ENCODE measurements at regions not wholly inside any gene's neighbourhood (a gene's known extent, or its start where the extent isn't known, plus 50 kb on each side); places are given as distances from the start of the nearest gene placed in this dataset.

DNA sequence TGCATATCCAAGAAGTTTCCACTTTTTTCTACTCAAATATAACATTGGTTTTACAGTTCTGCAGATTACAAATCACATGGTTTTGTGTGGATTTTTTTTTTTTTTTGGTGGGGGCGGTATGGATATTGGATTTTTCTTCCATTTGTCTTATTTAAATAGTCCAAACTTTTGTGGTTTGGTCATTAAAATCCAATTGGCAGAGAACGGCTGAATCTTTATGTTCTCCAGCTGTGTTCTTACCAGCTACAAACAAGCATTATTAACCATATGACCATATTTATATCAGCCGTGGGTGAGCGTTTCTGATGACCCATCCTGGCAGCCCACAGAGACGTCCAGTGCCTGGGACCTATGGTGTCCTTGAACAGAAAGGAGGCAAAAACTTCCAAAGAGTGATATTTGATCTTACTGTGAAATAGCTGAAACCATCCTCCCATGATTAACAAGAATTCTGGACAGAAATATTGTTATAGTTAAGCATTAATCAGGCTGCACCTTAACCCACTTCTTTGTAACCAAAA lies 200.4 kb downstream of the LYPLAL1 start:
- no peaks in the 10 kb centered on the region for H3K27me3 ChIP-seq (ENCODE audit: insufficient read depth, low read depth)
- no peaks in the 10 kb centered on the region for H3K79me2 ChIP-seq (ENCODE audit: insufficient read depth, low read depth)
- H3K36me3 ChIP-seq (ENCODE audit: insufficient read depth): no peaks in the 10 kb centered on the region
- H4K20me1 ChIP-seq (ENCODE audit: insufficient read depth): no peaks in the 10 kb centered on the region
- H2AFZ ChIP-seq (ENCODE audit: low read depth): no peak overlapping the region
- H3K4me2 ChIP-seq: no peak overlapping the region
- H3K27ac ChIP-seq: no peak overlapping the region
- H3K4me1 ChIP-seq (ENCODE audit: low read depth, poor library complexity, severe bottlenecking): no peaks in the 10 kb centered on the region
- no peak overlapping the region for H3K9ac ChIP-seq
- no peak overlapping the region for H3K4me3 ChIP-seq (IDR thresholded peaks at IDR 0.05; ENCODE audit: insufficient read depth, low read depth, low read length)
- TF ChIP-seq, protein P1, sequence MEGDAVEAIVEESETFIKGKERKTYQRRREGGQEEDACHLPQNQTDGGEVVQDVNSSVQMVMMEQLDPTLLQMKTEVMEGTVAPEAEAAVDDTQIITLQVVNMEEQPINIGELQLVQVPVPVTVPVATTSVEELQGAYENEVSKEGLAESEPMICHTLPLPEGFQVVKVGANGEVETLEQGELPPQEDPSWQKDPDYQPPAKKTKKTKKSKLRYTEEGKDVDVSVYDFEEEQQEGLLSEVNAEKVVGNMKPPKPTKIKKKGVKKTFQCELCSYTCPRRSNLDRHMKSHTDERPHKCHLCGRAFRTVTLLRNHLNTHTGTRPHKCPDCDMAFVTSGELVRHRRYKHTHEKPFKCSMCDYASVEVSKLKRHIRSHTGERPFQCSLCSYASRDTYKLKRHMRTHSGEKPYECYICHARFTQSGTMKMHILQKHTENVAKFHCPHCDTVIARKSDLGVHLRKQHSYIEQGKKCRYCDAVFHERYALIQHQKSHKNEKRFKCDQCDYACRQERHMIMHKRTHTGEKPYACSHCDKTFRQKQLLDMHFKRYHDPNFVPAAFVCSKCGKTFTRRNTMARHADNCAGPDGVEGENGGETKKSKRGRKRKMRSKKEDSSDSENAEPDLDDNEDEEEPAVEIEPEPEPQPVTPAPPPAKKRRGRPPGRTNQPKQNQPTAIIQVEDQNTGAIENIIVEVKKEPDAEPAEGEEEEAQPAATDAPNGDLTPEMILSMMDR (conservative IDR thresholded peaks at IDR 0.05; ENCODE audit: low read depth, low read length): no peak

DNA sequence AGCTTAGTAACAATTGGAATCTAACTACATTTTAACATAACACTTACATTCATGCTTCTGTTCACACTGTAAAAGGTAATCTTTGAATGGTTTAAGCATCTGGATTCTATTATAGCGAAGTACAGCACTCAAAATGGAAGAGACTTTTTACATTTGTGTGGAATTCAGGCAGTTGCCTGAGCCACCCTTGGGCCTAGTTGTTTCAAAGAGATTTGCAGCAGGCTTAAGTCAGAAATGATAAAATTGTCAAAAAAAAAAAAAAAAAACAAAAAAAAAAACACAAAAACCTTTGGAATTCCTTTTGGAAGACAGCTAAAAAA lies 199.9 kb downstream of the LYPLAL1 start:
- Histone ChIP-seq H3K4me2 (no peak overlapping the region), H3K9ac (no peak overlapping the region), H2AFZ (ENCODE audit: low read depth) (no peak overlapping the region), H3K4me3 (IDR thresholded peaks at IDR 0.05; ENCODE audit: insufficient read depth, low read depth, low read length) (no peak overlapping the region), H3K4me1 (ENCODE audit: low read depth, poor library complexity, severe bottlenecking) (no peaks in the 10 kb centered on the region), H3K79me2 (ENCODE audit: insufficient read depth, low read depth) (no peaks in the 10 kb centered on the region), H3K36me3 (ENCODE audit: insufficient read depth) (no peaks in the 10 kb centered on the region), H3K27ac (no peak overlapping the region), H4K20me1 (ENCODE audit: insufficient read depth) (no peaks in the 10 kb centered on the region), H3K27me3 (ENCODE audit: insufficient read depth, low read depth) (no peaks in the 10 kb centered on the region)
- TF ChIP-seq, protein P1 (conservative IDR thresholded peaks at IDR 0.05; ENCODE audit: low read depth, low read length): no peak

DNA sequence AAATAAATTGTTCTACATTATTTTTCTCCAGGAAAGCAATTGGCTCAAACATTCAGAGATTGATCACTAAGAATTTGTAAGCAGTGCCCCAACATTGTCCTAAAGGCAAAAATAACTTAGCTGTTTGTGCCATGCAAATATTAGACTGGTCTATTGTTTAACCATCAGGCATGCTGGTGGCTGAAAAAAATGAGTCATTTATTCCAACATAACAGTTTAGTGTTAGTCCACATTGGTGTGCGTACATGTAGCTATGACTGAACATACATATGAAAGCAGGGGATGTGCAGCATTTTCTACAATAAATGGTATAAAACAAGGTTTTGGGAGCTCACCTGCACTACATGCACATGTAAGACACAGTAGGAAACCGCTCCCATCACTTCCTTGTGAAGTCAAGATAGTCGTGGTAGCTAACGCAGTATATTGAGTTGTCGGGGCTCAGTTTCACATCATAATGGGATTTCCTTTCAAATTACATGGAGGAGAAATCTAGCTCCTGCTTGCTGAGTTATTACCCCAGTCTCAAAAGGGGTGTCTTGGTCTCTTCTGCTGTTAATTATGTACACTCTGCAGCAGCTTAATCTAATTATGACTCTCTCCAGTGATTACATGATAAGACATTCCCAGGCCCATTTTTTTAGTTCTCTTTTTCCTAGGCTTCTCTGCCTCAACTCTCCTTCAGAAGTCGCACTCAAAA lies 199.4 kb downstream of the LYPLAL1 start:
- no peaks in the 10 kb centered on the region for H4K20me1 ChIP-seq (ENCODE audit: insufficient read depth)
- no peaks in the 10 kb centered on the region for H3K27me3 ChIP-seq (ENCODE audit: insufficient read depth, low read depth)
- no peak overlapping the region for H3K4me3 ChIP-seq (IDR thresholded peaks at IDR 0.05; ENCODE audit: insufficient read depth, low read depth, low read length)
- H3K79me2 ChIP-seq (ENCODE audit: insufficient read depth, low read depth): no peaks in the 10 kb centered on the region
- no peak overlapping the region for H3K4me2 ChIP-seq
- no peak overlapping the region for H2AFZ ChIP-seq (ENCODE audit: low read depth)
- H3K27ac ChIP-seq: no peak overlapping the region
- no peaks in the 10 kb centered on the region for H3K36me3 ChIP-seq (ENCODE audit: insufficient read depth)
- H3K9ac ChIP-seq: no peak overlapping the region
- TF ChIP-seq, protein P1 (conservative IDR thresholded peaks at IDR 0.05; ENCODE audit: low read depth, low read length): no peak
- no peaks in the 10 kb centered on the region for H3K4me1 ChIP-seq (ENCODE audit: low read depth, poor library complexity, severe bottlenecking)

DNA sequence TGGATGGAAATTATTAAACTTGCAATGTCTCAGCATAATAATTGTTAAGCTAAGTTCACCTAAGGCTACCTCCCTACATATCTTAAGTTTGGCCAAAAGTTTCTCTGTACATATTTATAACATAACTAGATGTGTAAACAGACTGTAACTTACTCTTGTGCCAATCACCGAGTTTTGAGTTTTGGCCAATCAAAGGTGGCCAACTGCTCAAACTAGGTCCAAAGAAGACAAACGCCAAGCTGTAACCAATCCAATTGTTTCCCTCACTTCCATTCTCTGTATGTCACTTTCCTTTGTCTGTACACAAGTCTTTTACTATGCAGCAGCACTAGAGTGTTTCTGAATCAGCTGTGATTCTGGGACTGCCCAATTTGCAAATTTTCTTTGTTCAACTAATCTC lies 197.8 kb downstream of the LYPLAL1 start:
- TF ChIP-seq, protein P1 (conservative IDR thresholded peaks at IDR 0.05; ENCODE audit: low read depth, low read length): no peak
- Histone ChIP-seq H4K20me1 (ENCODE audit: insufficient read depth) (no peaks in the 10 kb centered on the region), H3K27ac (no peak overlapping the region), H3K79me2 (ENCODE audit: insufficient read depth, low read depth) (no peaks in the 10 kb centered on the region), H3K4me1 (ENCODE audit: low read depth, poor library complexity, severe bottlenecking) (no peaks in the 10 kb centered on the region), H3K36me3 (ENCODE audit: insufficient read depth) (no peaks in the 10 kb centered on the region), H3K27me3 (ENCODE audit: insufficient read depth, low read depth) (no peaks in the 10 kb centered on the region), H3K4me3 (IDR thresholded peaks at IDR 0.05; ENCODE audit: insufficient read depth, low read depth, low read length) (no peak overlapping the region), H3K9ac (no peak overlapping the region), H3K4me2 (no peak overlapping the region), H2AFZ (ENCODE audit: low read depth) (no peak overlapping the region)

All from KMS-11 (cell line).